Right forelimb (tissue), 1 donor: ENCODE measurements at regions not wholly inside any gene's neighbourhood (a gene's known extent, or its start where the extent isn't known, plus 50 kb on each side); places are given as distances from the start of the nearest gene placed in this dataset.

Experiments
- DNase-seq: peaks from one replicate; pipeline ENCODE4 v3.0.0-alpha.2; 2018

- DNase-seq, result no peak
Observed at GRCh38 chr11:79902493-79902892, 461.7 kb upstream of the TENM4 start.

GRCh38 chr11:79897896-79898295, 457.1 kb upstream of the TENM4 start:
- DNase-seq, result no peak

- DNase-seq, result no peak
Observed at GRCh38 chr11:79896258-79896657, 455.4 kb upstream of the TENM4 start.

GRCh38 chr11:79894111-79894510, 453.3 kb upstream of the TENM4 start:
- DNase-seq, result no peak

- no peak for DNase-seq
Observed at GRCh38 chr11:79890272-79890671, 449.4 kb upstream of the TENM4 start.

GRCh38 chr11:79864882-79865281, 424.1 kb upstream of the TENM4 start:
- no peak for DNase-seq

GRCh38 chr11:79860336-79860735, 419.5 kb upstream of the TENM4 start:
- no peak for DNase-seq

GRCh38 chr11:79857377-79858214, 416.8 kb upstream of the TENM4 start:
- no peak for DNase-seq

GRCh38 chr11:79852176-79852575, 411.3 kb upstream of the TENM4 start:
- DNase-seq, result no peak

GRCh38 chr11:79845002-79845709, 404.3 kb upstream of the TENM4 start:
- no peak for DNase-seq

GRCh38 chr11:79834015-79834414, 393.2 kb upstream of the TENM4 start:
- no peak for DNase-seq

- DNase-seq, result no peak
Observed at GRCh38 chr11:79830446-79830845, 389.6 kb upstream of the TENM4 start.

GRCh38 chr11:79829891-79830290, 389.1 kb upstream of the TENM4 start:
- no peak for DNase-seq

GRCh38 chr11:79822766-79823165, 381.9 kb upstream of the TENM4 start:
- DNase-seq, result no peak

- no peak for DNase-seq
Observed at GRCh38 chr11:79813551-79813950, 372.7 kb upstream of the TENM4 start.

- no peak for DNase-seq
Observed at GRCh38 chr11:79809487-79809886, 368.7 kb upstream of the TENM4 start.

- no peak for DNase-seq
Observed at GRCh38 chr11:79807506-79807905, 366.7 kb upstream of the TENM4 start.

GRCh38 chr11:79796704-79797103, 355.9 kb upstream of the TENM4 start:
- DNase-seq, result no peak

GRCh38 chr11:79794484-79795393, 353.9 kb upstream of the TENM4 start:
- no peak for DNase-seq

GRCh38 chr11:79794057-79794456, 353.2 kb upstream of the TENM4 start:
- DNase-seq, result no peak

- DNase-seq, result no peak
Observed at GRCh38 chr11:79786961-79787360, 346.1 kb upstream of the TENM4 start.

GRCh38 chr11:79783833-79784232, 343.0 kb upstream of the TENM4 start:
- no peak for DNase-seq

GRCh38 chr11:79768343-79768742, 327.5 kb upstream of the TENM4 start:
- DNase-seq, result no peak
